HEK293 (cell line): ENCODE measurements at regions not wholly inside any gene's neighbourhood (a gene's known extent, or its start where the extent isn't known, plus 50 kb on each side); places are given as distances from the start of the nearest gene placed in this dataset.

ENCODE experiments used
- CTCF ChIP-seq: fragments of 450-650 bp; formaldehyde crosslinking; IDR thresholded peaks from 2 replicates; pipeline ENCODE4 v1.5.1; 2016; ENCODE audit warnings: missing biosample characterization, missing genetic modification characterization
- GLIS1 ChIP-seq: fragments of 450-650 bp; formaldehyde crosslinking; IDR thresholded peaks from 2 replicates; pipeline ENCODE4 v1.5.1; 2016; ENCODE audit warnings: missing biosample characterization, missing genetic modification characterization
- OVOL3 ChIP-seq: fragments of 450-650 bp; formaldehyde crosslinking; IDR thresholded peaks from 2 replicates; pipeline ENCODE4 v1.5.1; 2016; ENCODE audit warnings: missing biosample characterization, missing genetic modification characterization
- ZBTB26 ChIP-seq: fragments of 450-650 bp; formaldehyde crosslinking; optimal IDR thresholded peaks from 2 replicates; pipeline ENCODE3; 2016; ENCODE audit warnings: missing biosample characterization, mild to moderate bottlenecking, missing genetic modification characterization
- ZNF449 ChIP-seq: fragments of 450-650 bp; formaldehyde crosslinking; IDR thresholded peaks from 2 replicates; pipeline ENCODE4 v1.5.1; 2017; ENCODE audit warnings: missing biosample characterization, mild to moderate bottlenecking, missing genetic modification characterization, moderate library complexity

DNA sequence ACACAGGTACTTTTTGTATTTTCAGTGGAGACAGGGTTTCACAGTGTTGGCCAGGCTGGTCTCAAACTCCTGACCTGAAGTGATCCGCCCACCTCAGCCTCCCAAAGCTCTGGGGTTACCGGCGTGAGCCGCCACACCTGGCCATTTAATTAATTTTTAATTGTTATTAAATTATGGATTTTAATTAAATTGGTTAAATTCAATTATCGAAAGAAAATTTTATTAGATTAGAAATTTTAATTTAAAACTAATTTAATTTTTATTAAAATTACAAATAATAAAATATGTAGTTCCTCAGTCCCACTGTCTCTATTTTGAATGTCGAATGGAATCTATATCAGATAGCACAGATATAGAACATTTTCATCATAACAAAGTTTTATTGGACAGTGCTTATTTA, 416.5 kb downstream of the GABRG2 start:
- TF ChIP-seq CTCF (no peak), OVOL3 (tag by site-specific recombination) (no peak), ZBTB26 (tag by site-specific recombination) (no peak), ZNF449 (no peak), GLIS1 (no peak)
